Prostate gland (tissue), 2 donors: ENCODE measurements at regions not wholly inside any gene's neighbourhood (a gene's known extent, or its start where the extent isn't known, plus 50 kb on each side); places are given as distances from the start of the nearest gene placed in this dataset.

ENCODE experiments used
- POLR2A ChIP-seq: fragments of 450-650 bp; IDR thresholded peaks from one replicate; pipeline ENCODE4 v1.6.1; 2016; ENCODE audit warnings: antibody characterized with exemption, mild to moderate bottlenecking
- TF ChIP-seq, protein P1 (sequence below), 4 experiments: fragments of 200-600 bp in 2 of 4; fragments of 450-650 bp in 2 of 4; sonication (generic) in 2 of 4; IDR thresholded peaks; 1 replicate in 3 of 4; 2 replicates in 1 of 4; pipeline ENCODE4 v1.5.1; 2016 to 2019; ENCODE audit warnings: antibody characterized with exemption in 4 of 4, mild to moderate bottlenecking in 2 of 4, moderate library complexity in 2 of 4

DNA sequence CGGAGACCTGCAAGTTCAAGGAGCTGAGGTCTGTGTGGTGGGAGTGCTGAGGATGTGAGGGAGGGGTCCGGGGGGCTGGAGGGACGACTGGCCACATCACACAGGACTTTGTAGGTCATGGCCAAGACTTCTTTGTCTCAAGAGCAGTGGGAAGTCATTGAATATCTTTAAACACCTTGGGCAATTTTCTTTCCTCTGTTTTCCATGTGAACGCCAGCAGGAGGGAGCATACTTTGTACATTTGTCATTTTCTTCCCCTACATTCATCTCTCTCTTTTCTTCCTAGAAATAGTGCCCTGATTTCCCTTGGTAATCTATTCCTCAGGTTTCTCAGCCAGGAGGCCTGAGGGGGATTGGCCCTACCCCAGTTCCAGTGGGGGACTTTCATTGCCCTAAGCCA is 153.7 kb upstream of the MSX2 start:
- TF ChIP-seq, protein P1, sequence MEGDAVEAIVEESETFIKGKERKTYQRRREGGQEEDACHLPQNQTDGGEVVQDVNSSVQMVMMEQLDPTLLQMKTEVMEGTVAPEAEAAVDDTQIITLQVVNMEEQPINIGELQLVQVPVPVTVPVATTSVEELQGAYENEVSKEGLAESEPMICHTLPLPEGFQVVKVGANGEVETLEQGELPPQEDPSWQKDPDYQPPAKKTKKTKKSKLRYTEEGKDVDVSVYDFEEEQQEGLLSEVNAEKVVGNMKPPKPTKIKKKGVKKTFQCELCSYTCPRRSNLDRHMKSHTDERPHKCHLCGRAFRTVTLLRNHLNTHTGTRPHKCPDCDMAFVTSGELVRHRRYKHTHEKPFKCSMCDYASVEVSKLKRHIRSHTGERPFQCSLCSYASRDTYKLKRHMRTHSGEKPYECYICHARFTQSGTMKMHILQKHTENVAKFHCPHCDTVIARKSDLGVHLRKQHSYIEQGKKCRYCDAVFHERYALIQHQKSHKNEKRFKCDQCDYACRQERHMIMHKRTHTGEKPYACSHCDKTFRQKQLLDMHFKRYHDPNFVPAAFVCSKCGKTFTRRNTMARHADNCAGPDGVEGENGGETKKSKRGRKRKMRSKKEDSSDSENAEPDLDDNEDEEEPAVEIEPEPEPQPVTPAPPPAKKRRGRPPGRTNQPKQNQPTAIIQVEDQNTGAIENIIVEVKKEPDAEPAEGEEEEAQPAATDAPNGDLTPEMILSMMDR (IDR thresholded peaks at IDR 0.05): no peak
- TF ChIP-seq POLR2A: no peak
